T-helper 22 cell (primary cell): ENCODE measurements at regions not wholly inside any gene's neighbourhood (a gene's known extent, or its start where the extent isn't known, plus 50 kb on each side); places are given as distances from the start of the nearest gene placed in this dataset.
"Not testable (repeated sequence)": the region's sequence is repeated elsewhere in the genome, so short reads cannot be mapped to it uniquely, and the experiment has no call there.

Source experiments
- DNase-seq: peaks from one replicate; pipeline ENCODE4 v3.0.0-alpha.2; 2020; ENCODE audit warnings: low read depth

GRCh38 chr14:66015071-66015780 is 470.9 kb upstream of the CCDC196 start:
- no peak for DNase-seq

DNA sequence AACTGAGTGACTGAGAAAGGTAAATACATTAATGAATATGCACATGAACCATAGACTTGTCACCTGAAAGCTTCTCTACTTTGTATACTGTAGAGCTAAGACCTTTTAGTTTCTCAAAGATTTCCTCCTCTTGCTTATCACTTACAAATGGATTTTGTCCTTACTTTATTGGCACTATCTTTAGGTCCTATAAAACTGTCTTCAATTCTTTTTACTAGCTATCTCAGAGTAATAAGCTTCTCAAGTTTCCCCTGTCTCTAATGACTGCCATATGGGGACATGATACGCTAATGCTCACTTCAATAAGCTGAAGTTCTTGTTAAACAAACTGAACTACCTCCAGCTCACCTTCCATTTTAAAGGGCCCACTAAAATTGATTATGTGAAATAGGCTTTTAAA is 468.2 kb upstream of the CCDC196 start:
- DNase-seq: no peak

DNA sequence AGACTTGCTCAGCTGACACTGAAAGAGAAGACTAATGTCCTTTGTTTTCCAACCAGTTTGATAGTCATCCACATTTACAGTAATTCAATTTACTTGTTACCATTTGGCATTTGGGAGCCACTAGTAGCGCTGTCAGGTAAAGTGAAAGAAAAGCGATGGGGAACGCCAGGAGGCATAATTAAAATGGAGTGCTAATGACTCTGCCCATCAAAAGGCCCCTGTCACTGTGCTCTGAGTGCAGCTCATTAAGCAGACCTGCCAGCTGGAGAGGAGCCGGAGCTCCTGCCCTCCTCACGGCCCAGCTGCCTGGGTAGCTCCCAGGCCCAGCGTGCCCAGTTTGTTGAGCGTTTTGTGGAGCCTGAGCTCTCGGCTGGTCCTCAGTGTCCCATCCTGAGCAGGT is 463.6 kb upstream of the CCDC196 start:
- no peak for DNase-seq

DNA sequence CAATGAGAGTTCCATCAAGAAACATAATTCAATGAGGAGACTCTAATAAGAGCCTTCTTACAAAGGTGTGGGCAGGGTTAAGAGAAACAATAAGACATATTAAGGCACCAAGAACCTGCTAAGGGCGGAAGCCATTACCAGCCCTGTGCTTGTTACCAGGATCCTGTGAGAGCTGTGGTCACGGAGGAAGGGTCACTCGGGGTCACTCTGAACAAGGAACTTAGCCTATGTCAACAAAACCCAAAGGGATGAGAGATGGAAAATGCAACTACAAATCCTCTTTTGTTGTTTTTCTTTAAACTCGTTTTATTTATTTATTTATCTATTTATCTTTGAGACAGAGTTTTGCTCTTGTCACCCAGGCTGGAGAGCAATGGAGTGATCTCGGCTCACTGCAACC is 460.4 kb upstream of the CCDC196 start:
- DNase-seq: no peak

- DNase-seq: not testable (repeated sequence)
Measured at GRCh38 chr14:66031981-66032380, 454.2 kb upstream of the CCDC196 start.

DNA sequence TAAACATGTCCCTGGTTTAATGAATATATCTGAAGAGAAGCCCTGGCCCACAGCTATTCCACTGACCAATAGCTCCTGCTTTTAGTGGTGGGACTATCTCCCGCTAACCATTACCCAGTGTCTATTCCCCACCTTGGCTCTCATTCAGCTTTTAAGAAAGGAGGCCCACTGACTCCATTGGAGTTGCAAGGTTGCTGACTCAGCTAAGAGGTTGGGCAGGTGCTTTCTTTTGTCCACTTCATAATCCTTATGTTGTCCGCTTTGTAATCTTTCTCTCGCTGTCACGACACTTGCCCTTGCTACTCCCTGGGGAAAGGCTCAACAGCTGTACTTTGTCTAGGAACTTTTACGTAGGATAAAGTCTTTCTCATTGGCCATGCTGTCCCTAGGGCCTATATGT is 453.4 kb upstream of the CCDC196 start:
- DNase-seq: no peak

DNA sequence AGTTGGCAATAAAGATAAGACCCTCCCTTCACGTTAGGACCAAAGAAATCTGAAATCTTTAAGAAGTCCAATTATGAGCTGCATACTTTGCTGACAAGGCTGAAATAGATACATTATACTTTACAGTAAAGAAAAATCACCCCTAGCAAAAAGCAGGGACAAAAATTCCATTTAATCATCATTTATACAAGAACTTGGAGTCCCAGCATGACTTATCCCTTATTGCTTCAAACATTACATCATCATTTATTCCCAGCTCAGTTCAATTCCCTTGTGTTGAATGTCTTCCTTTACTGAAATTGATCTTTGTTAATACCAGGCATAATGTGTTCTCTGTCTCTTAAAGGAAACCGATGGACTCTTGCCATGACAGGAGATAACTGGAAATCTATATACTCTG is 449.6 kb upstream of the CCDC196 start:
- no peak for DNase-seq

- DNase-seq: no peak
Measured at GRCh38 chr14:66037361-66037760, 448.8 kb upstream of the CCDC196 start.

- DNase-seq: no peak
Measured at GRCh38 chr14:66038212-66038611, 448.0 kb upstream of the CCDC196 start.

DNA sequence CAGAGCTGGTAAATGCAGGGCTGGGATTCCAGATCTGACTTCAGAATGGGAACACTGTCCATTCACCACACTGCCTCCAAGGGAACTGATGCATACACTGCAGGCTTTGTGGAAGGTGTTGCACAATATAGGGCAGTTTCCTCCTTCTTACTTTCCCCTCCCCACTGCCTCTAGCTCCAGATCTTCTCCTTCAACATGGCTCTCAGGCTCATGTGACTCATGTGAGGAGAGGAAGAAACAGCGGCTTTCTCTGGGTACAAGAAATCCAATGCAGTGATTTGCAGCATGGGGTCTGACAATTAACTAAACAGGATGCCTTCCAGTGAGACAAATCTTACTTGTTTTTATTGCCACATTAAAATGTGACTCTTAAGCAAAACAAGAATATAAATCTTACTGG is 447.6 kb upstream of the CCDC196 start:
- no peak for DNase-seq

- no peak for DNase-seq
Measured at GRCh38 chr14:66039495-66039894, 446.7 kb upstream of the CCDC196 start.

DNA sequence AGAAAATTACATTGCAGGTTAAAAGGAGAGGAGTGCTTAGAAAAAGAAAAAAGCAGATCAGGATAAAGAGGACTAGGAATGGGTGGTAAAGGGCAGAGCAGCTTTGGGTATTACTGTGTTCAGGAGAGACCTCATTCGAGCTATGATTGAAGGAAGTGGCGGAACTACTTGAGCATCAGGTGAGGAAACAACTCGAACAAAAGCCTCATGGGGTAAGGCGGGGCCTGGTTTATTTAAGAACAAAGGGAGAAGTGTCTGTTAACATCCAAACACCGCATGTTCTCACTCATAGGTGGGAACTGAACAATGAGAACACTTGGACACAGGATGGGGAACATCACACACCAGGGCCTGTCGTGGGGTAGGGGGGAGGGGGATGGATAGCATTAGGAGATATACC is 444.6 kb upstream of the CCDC196 start:
- DNase-seq: no peak

- no peak for DNase-seq
Measured at GRCh38 chr14:66043921-66044320, 442.2 kb upstream of the CCDC196 start.

GRCh38 chr14:66045572-66046021 is 440.6 kb upstream of the CCDC196 start:
- DNase-seq: no peak

- DNase-seq: no peak
Measured at GRCh38 chr14:66046035-66046434, 440.1 kb upstream of the CCDC196 start.

GRCh38 chr14:66046591-66046990 is 439.6 kb upstream of the CCDC196 start:
- DNase-seq: no peak

- DNase-seq: no peak
Measured at GRCh38 chr14:66056268-66056907, 429.8 kb upstream of the CCDC196 start.

- DNase-seq: no peak
Measured at GRCh38 chr14:66056926-66057552, 429.1 kb upstream of the CCDC196 start.

DNA sequence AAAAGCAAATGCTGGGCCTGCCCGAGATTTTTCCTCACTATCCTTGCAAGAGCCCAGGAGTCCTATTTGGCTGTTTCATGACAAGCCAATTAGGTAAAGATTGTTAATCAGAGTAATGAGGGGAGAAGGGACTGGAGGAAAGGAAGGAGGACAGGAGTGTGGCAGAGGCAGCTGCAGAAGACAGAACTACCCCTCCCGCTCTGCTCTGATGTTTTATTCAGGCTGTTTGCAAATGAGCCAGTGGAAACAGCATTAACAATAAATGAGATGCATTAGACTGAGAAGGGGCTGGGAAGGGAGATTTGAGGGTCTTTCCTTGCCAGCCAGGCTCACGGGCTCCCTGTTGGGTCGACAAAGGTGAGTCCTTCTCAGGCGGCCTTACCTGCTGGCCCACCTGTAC is 421.0 kb upstream of the CCDC196 start:
- DNase-seq: no peak

DNA sequence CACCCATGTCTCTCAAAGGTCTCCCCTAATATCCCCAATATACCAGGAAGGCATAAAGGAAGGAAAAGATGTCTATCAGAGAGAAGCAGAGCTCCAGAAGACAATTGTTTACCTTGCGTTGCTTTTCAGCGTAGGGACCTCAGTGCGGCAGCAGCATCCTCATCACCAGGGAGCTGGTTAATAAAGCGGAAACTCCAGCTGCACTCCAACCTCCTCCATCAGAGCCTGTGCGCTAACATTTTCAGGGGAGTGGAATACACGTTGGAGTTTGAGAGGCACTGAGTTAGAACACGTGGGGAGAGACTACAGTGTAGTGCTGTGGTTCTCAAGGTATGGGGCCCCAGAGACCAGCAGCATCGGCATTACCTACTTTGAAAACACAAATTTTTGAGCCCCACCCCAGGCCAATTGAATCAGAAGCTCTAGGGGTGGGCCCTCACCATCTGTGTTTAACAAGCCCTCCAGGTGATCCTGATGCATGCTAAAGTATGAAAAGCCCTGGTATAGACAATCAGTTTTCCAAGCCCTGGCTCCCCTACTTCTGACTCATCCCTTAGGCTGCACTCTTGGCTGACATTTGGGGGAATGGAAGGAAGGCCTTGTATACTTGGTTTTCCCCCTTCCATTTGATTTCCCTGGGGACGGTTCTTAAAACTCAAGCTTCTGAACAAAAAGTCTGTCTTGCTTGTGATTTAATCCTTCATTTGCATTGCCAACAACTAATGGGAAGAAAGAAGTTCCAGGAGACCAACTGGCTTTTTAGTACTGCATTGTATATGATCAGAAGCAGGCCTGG is 419.0 kb upstream of the CCDC196 start:
- DNase-seq: no peak

DNA sequence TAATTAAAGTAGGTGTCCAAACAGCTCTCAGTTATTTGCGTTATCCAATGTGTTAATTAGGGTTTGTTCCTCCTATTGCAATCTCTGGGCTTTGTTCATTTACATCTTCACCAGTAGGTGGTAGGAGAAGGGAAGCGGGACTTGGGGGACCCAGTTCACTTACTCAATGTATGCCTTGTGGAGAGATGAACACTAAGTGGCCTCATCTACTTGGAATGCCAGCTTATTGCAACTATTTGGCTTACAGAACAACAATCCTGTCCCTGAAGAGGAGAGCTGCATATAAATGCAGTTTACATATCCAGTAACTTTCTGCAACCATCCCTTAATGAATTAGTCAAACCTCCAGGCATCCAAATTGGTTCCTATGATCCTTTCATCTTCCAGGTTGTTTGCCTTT is 417.1 kb upstream of the CCDC196 start:
- no peak for DNase-seq

- DNase-seq: no peak
Measured at GRCh38 chr14:66069830-66070541, 416.2 kb upstream of the CCDC196 start.
